Endothelial cell of umbilical vein (primary cell): ENCODE measurements at regions not wholly inside any gene's neighbourhood (a gene's known extent, or its start where the extent isn't known, plus 50 kb on each side); places are given as distances from the start of the nearest gene placed in this dataset.
"Not testable (repeated sequence)": the region's sequence is repeated elsewhere in the genome, so short reads cannot be mapped to it uniquely, and the experiment has no call there.

Source experiments
- BruUV-seq: library from RNA; stranded (reverse); fragments of 400-500 nt; replicated peaks from 2 replicates; lab custom pipeline; 2021; lab: Mats Ljungman, UMichigan
- CTCF ChIA-PET: fragments of 300-600, 350-600 bp; sonication (Branson Sonifier 250); formaldehyde crosslinking; loops from one replicate; lab custom pipeline; 2021; ENCODE audit warnings: antibody characterized with exemption, inconsistent platforms; lab: Charles Lee
- POLR2A ChIA-PET: fragments of 300-600, 350-600 bp; sonication (Branson Sonifier 250); formaldehyde crosslinking; loops from one replicate; lab custom pipeline; 2021; ENCODE audit warnings: antibody characterized with exemption, inconsistent platforms; lab: Charles Lee
- DNase-seq: peaks from one replicate; pipeline ENCODE4 v3.0.0-alpha.2; 2011; ENCODE audit warnings: low read depth, low spot score
- FAIRE-seq: peaks from 2 replicates; lab custom pipeline; 2011; peaks lifted over from hg19 to GRCh38; lab: Jason Lieb, UNC
- H2AFZ ChIP-seq: 2 replicates; pipeline ENCODE4 v1.6.0; 2012; ENCODE audit warnings: low read depth, low read length, control low read depth, inconsistent platforms
- H3K27ac ChIP-seq: 2 replicates; pipeline ENCODE4 v1.5.1; 2011; ENCODE audit warnings: low read depth, mild to moderate bottlenecking, control low read depth, low read length, moderate library complexity; ENCODE audit not compliant: insufficient read depth
- H3K27me3 ChIP-seq, 2 experiments: 2 replicates each; pipeline versions ENCODE4 v1.6.0 to v1.6.1; 2011; ENCODE audit warnings: low read length in 2 of 2, mixed read lengths in 1 of 2; ENCODE audit not compliant: control insufficient read depth in 2 of 2, insufficient read depth in 2 of 2
- H3K36me3 ChIP-seq, 2 experiments: 2 replicates in 1 of 2; 3 replicates in 1 of 2; pipeline ENCODE4 v1.5.1; 2011; ENCODE audit warnings: low read length in 2 of 2, mild to moderate bottlenecking in 1 of 2, moderate library complexity in 1 of 2; ENCODE audit not compliant: control insufficient read depth in 2 of 2, insufficient read depth in 2 of 2; ENCODE audit errors: extremely low read depth in 1 of 2
- H3K4me1 ChIP-seq: 3 replicates; pipeline ENCODE4 v1.5.1; 2011; ENCODE audit warnings: mild to moderate bottlenecking, low read length; ENCODE audit not compliant: control insufficient read depth, insufficient read depth; ENCODE audit errors: extremely low read depth
- H3K4me2 ChIP-seq: 2 replicates; pipeline ENCODE4 v1.6.1; 2011; ENCODE audit warnings: low read length, control low read depth, mixed read lengths; ENCODE audit not compliant: insufficient read depth
- H3K4me3 ChIP-seq, 3 experiments: fragments of 200-600 bp in 1 of 3; sonication (generic), shearing (Covaris generic) in 1 of 3; replicated peaks in 1 of 3; 2 replicates each; pipeline ENCODE4 v1.5.1; 2011 to 2016; ENCODE audit warnings: control low read depth in 3 of 3, low read length in 3 of 3, mild to moderate bottlenecking in 2 of 3, inconsistent platforms in 1 of 3, low read depth in 1 of 3, moderate library complexity in 1 of 3; ENCODE audit not compliant: insufficient read depth in 1 of 3
- H3K79me2 ChIP-seq: 2 replicates; pipeline ENCODE4 v1.6.0; 2012; ENCODE audit warnings: low read length, inconsistent platforms; ENCODE audit not compliant: control insufficient read depth, insufficient read depth
- H3K9ac ChIP-seq: replicated peaks from 2 replicates; pipeline ENCODE3; 2011; ENCODE audit warnings: low read length, control low read depth; ENCODE audit not compliant: insufficient read depth; ENCODE audit errors: extremely low read depth
- H3K9me1 ChIP-seq: replicated peaks from 3 replicates; pipeline ENCODE4 v1.6.0; 2011; ENCODE audit warnings: mild to moderate bottlenecking, low read length; ENCODE audit not compliant: control insufficient read depth, insufficient read depth; ENCODE audit errors: extremely low read depth
- H3K9me3 ChIP-seq: replicated peaks from 2 replicates; pipeline ENCODE4 v1.5.1; 2012; ENCODE audit warnings: low read length, inconsistent platforms; ENCODE audit not compliant: control insufficient read depth, insufficient read depth
- H4K20me1 ChIP-seq: replicated peaks from 2 replicates; pipeline ENCODE3; 2011; ENCODE audit warnings: mild to moderate bottlenecking, low read length; ENCODE audit not compliant: control insufficient read depth, insufficient read depth; ENCODE audit errors: extremely low read depth
- EZH2 ChIP-seq: IDR thresholded peaks from 2 replicates; pipeline ENCODE4 v1.6.1; 2012; ENCODE audit warnings: borderline replicate concordance, low read depth, mild to moderate bottlenecking, moderate library complexity, low read length, inconsistent platforms; ENCODE audit not compliant: severe bottlenecking
- JUN ChIP-seq: IDR thresholded peaks from 2 replicates; pipeline ENCODE4 v1.6.1; 2011; ENCODE audit warnings: borderline replicate concordance, low read depth; ENCODE audit not compliant: insufficient read length, insufficient read depth
- dilution Hi-C: fragments of 300-500 bp; cut with MboI; formaldehyde crosslinking; loops from one replicate; pipeline ENCODE4 v1.15.0; 2019; ENCODE audit warnings: low sequenced_read_pairs; ENCODE audit not compliant: extremely low pct_ligation_motif_present
- intact Hi-C: fragments of 100-400 bp; cut with micrococcal nuclease; formaldehyde crosslinking; loops from one replicate; pipeline ENCODE4 v1.10.0; 2022
- TF ChIP-seq, protein P1 (sequence below), 2 donors: IDR thresholded peaks; 1 replicate in 1 of 2; 2 replicates in 1 of 2; pipeline ENCODE4 v1.5.1; 2011; ENCODE audit warnings: low read length in 2 of 2, mild to moderate bottlenecking in 2 of 2, moderate library complexity in 2 of 2, control low read depth in 1 of 2, inconsistent platforms in 1 of 2, low read depth in 1 of 2; ENCODE audit not compliant: insufficient read depth in 1 of 2; ENCODE audit errors: extremely low read depth in 1 of 2

DNA sequence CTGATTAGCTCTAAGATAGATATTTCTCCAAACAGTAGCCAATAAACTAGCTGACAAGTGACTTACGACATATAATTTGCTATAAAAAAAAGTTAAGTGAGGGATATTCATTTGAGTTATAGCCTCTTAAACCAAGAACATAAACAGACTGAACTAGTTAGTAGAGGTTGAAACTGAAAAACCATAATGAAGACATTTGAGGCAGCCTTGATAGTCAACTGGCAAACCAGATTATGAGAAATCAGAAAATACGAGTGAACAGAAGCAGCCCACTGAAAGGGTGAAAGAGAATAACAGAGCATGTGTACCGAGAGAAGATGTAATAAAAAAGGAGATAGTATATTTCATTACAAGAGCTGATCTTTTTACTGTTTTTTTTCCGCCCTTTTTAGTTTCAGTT lies 698.1 kb upstream of the SETBP1 start:
- DNase-seq: no peak
- no peak overlapping the region for H3K4me2 ChIP-seq
- no peaks in the 10 kb centered on the region for H4K20me1 ChIP-seq
- ChIA-PET CTCF (no interaction called here), POLR2A (no interaction called here)
- H3K79me2 ChIP-seq: no peaks in the 10 kb centered on the region
- H3K27ac ChIP-seq: no peak overlapping the region
- no peak overlapping the region for H2AFZ ChIP-seq
- H3K27me3 ChIP-seq: no peaks in the 10 kb centered on the region
- H3K9ac ChIP-seq: no peak overlapping the region
- H3K9me1 ChIP-seq: no peaks in the 10 kb centered on the region
- no peak overlapping the region for H3K4me3 ChIP-seq
- H3K9me3 ChIP-seq: no peaks in the 10 kb centered on the region
- TF ChIP-seq JUN (no peak), EZH2 (no peak)
- TF ChIP-seq, protein P1, sequence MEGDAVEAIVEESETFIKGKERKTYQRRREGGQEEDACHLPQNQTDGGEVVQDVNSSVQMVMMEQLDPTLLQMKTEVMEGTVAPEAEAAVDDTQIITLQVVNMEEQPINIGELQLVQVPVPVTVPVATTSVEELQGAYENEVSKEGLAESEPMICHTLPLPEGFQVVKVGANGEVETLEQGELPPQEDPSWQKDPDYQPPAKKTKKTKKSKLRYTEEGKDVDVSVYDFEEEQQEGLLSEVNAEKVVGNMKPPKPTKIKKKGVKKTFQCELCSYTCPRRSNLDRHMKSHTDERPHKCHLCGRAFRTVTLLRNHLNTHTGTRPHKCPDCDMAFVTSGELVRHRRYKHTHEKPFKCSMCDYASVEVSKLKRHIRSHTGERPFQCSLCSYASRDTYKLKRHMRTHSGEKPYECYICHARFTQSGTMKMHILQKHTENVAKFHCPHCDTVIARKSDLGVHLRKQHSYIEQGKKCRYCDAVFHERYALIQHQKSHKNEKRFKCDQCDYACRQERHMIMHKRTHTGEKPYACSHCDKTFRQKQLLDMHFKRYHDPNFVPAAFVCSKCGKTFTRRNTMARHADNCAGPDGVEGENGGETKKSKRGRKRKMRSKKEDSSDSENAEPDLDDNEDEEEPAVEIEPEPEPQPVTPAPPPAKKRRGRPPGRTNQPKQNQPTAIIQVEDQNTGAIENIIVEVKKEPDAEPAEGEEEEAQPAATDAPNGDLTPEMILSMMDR (IDR thresholded peaks at IDR 0.05; ENCODE audit: extremely low read depth in 1 of 2, insufficient read depth in 1 of 2, low read depth in 1 of 2, low read length in 2 of 2): no peak
- FAIRE-seq: no peak
- intact Hi-C loops: no loop called here
- BruUV-seq: no TSS peak
- no peaks in the 10 kb centered on the region for H3K36me3 ChIP-seq
- no peaks in the 10 kb centered on the region for H3K4me1 ChIP-seq
- dilution Hi-C loops: no loop called here

DNA sequence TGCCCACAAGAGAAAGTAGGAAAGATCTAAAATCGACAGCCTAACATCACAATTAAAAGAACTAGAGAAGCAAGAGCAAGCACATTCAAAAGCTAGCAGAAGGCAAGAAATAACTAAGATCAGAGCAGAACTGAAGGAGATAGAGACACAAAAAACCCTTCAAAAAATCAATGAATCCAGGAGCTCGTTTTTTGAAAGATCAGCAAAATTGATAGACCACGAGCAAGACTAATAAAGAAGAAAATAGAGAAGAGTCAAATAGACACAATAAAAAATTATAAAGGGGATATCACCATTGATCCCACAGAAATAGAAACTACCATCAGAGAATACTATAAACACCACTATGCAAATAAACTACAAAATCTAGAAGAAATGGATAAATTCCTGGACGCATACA lies 693.6 kb upstream of the SETBP1 start:
- H3K36me3 ChIP-seq, H3K4me2 ChIP-seq, H3K4me1 ChIP-seq, FAIRE-seq, BruUV-seq, CTCF ChIA-PET, DNase-seq, intact Hi-C loops, H3K9ac ChIP-seq, H3K27me3 ChIP-seq, H3K27ac ChIP-seq, H3K4me3 ChIP-seq, H3K9me3 ChIP-seq, H4K20me1 ChIP-seq, H3K9me1 ChIP-seq, dilution Hi-C loops, POLR2A ChIA-PET, H2AFZ ChIP-seq, H3K79me2 ChIP-seq: not testable (repeated sequence)
